ENCODE measurements at regions not wholly inside any gene's neighbourhood (a gene's known extent, or its start where the extent isn't known, plus 50 kb on each side); places are given as distances from the start of the nearest gene placed in this dataset.
"Not testable (repeated sequence)": the region's sequence is repeated elsewhere in the genome, so short reads cannot be mapped to it uniquely, and the experiment has no call there.

- no peak overlapping the region for H3K4me3 ChIP-seq
- H4K20me1 ChIP-seq, result no peaks in the 10 kb centered on the region
- no peaks in the 10 kb centered on the region; the same call in 1 of the 2 replicates for H3K9me3 ChIP-seq
- H3K36me3 ChIP-seq, result no peaks in the 10 kb centered on the region
- H3K4me1 ChIP-seq, result no peaks in the 10 kb centered on the region
- no peak for TF ChIP-seq Cebpa-rat (IDR thresholded peaks at IDR 0.05)
- no peak overlapping the region for H3K27ac ChIP-seq
- H3K27me3 ChIP-seq, result no peaks in the 10 kb centered on the region
- H3K4me2 ChIP-seq, result no peak overlapping the region
- no peak overlapping the region for H3K9ac ChIP-seq
Observed at GRCh38 chr12:83954071-83954789, 958.4 kb downstream of the SLC6A15 start.

- no peaks in the 10 kb centered on the region for H4K20me1 ChIP-seq
- no peaks in the 10 kb centered on the region; the same call in 1 of the 2 replicates for H3K9me3 ChIP-seq
- no peaks in the 10 kb centered on the region for H3K4me1 ChIP-seq
- H3K4me3 ChIP-seq, result no peak overlapping the region
- TF ChIP-seq Cebpa-rat (IDR thresholded peaks at IDR 0.05), result no peak
- H3K27ac ChIP-seq, result no peak overlapping the region
- no peaks in the 10 kb centered on the region for H3K27me3 ChIP-seq
- no peak overlapping the region for H3K4me2 ChIP-seq
- no peaks in the 10 kb centered on the region for H3K36me3 ChIP-seq
- no peak overlapping the region for H3K9ac ChIP-seq
Observed at GRCh38 chr12:83945871-83946270, 966.7 kb downstream of the SLC6A15 start.

- H3K27me3 ChIP-seq, result no peaks in the 10 kb centered on the region
- no peak overlapping the region for H3K4me2 ChIP-seq
- no peak for TF ChIP-seq Cebpa-rat (IDR thresholded peaks at IDR 0.05)
- no peaks in the 10 kb centered on the region for H3K9me3 ChIP-seq
- H4K20me1 ChIP-seq, result no peaks in the 10 kb centered on the region
- no peaks in the 10 kb centered on the region for H3K36me3 ChIP-seq
- no peaks in the 10 kb centered on the region for H3K4me1 ChIP-seq
- no peak overlapping the region for H3K9ac ChIP-seq
- H3K27ac ChIP-seq, result no peak overlapping the region
- H3K4me3 ChIP-seq, result no peak overlapping the region
Observed at GRCh38 chr12:83939718-83940117, 972.9 kb downstream of the SLC6A15 start.

- TF ChIP-seq Cebpa-rat (IDR thresholded peaks at IDR 0.05), result no peak
- Histone ChIP-seq H3K4me3 (no peak overlapping the region), H4K20me1 (no peaks in the 10 kb centered on the region), H3K9ac (no peak overlapping the region), H3K4me2 (no peak overlapping the region), H3K9me3 (no peaks in the 10 kb centered on the region), H3K27me3 (no peaks in the 10 kb centered on the region), H3K36me3 (no peaks in the 10 kb centered on the region), H3K4me1 (no peaks in the 10 kb centered on the region), H3K27ac (no peak overlapping the region)
Observed at GRCh38 chr12:83933615-83934014, 979.0 kb downstream of the SLC6A15 start.

DNA sequence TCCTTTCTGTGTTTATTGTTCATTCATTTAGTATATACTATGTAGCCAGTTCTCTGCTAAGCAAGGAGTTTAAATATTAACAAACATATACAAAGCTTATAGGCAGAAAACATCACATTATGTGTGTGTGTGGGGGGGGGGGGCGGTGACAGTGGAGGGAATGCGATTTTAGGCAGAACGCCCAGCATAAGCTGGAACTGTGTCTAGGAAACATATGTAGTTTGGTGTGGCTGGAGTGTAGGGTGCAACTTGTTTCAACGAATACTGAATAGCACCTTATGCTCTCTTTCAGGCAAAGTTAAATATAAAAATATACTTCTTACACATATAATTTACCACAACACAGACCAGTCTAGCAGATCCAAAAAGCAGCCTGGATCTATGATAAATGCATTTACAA is 980.6 kb downstream of the SLC6A15 start:
- H3K4me1 ChIP-seq, result no peaks in the 10 kb centered on the region
- H4K20me1 ChIP-seq, result no peaks in the 10 kb centered on the region
- H3K4me3 ChIP-seq, result no peak overlapping the region
- TF ChIP-seq Cebpa-rat (IDR thresholded peaks at IDR 0.05), result no peak
- H3K9me3 ChIP-seq, result no peaks in the 10 kb centered on the region
- no peak overlapping the region for H3K4me2 ChIP-seq
- H3K27ac ChIP-seq, result no peak overlapping the region
- H3K36me3 ChIP-seq, result no peaks in the 10 kb centered on the region
- no peaks in the 10 kb centered on the region for H3K27me3 ChIP-seq
- H3K9ac ChIP-seq, result no peak overlapping the region

- Histone ChIP-seq H3K27me3 (no peaks in the 10 kb centered on the region), H4K20me1 (no peaks in the 10 kb centered on the region), H3K9me3 (no peaks in the 10 kb centered on the region), H3K27ac (no peak overlapping the region), H3K4me1 (no peaks in the 10 kb centered on the region), H3K36me3 (no peaks in the 10 kb centered on the region), H3K9ac (no peak overlapping the region), H3K4me3 (no peak overlapping the region), H3K4me2 (no peak overlapping the region)
- TF ChIP-seq Cebpa-rat (IDR thresholded peaks at IDR 0.05), result no peak
Observed at GRCh38 chr12:83931451-83931850, 981.1 kb downstream of the SLC6A15 start.

GRCh38 chr12:83929792-83930191 is 982.8 kb downstream of the SLC6A15 start:
- H4K20me1 ChIP-seq, H3K4me3 ChIP-seq, H3K9ac ChIP-seq, H3K9me3 ChIP-seq, H3K27ac ChIP-seq, H3K36me3 ChIP-seq, H3K4me2 ChIP-seq, H3K27me3 ChIP-seq, H3K4me1 ChIP-seq: not testable (repeated sequence)

GRCh38 chr12:83920821-83921547 is 991.6 kb downstream of the SLC6A15 start:
- H3K27ac ChIP-seq, result no peak overlapping the region
- H3K4me2 ChIP-seq, result no peak overlapping the region
- no peaks in the 10 kb centered on the region for H3K36me3 ChIP-seq

DNA sequence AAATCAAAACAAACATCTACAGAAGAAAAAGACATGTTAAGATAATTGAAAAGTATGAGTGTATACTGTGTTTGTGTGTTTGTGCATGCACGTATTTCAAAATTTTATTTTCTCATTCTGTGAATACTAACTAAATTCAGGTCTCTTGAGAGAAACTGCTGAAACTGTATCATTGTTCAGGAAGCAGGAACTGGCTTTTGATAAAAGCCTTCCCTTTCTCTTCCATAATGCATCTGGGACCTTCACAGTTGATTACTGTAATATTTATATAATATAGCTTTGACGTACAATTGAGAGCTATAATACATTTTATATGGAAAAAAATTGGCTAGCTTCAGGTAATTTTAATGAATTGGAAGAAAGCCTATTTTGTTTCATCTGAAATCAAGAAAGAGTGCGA is 993.5 kb downstream of the SLC6A15 start:
- Histone ChIP-seq H3K27me3 (no peaks in the 10 kb centered on the region), H3K4me3 (no peak overlapping the region), H3K4me2 (no peak overlapping the region), H3K9ac (no peak overlapping the region), H3K36me3 (no peaks in the 10 kb centered on the region), H3K4me1 (no peaks in the 10 kb centered on the region), H3K9me3 (no peaks in the 10 kb centered on the region), H3K27ac (no peak overlapping the region), H4K20me1 (no peaks in the 10 kb centered on the region)
- no peak for TF ChIP-seq Cebpa-rat (IDR thresholded peaks at IDR 0.05)

More at GRCh38 chr12:83920821-83921547, 991.6 kb downstream of the SLC6A15 start:
- Histone ChIP-seq H4K20me1 (no peaks in the 10 kb centered on the region), H3K9me3 (no peaks in the 10 kb centered on the region), H3K9ac (no peak overlapping the region), H3K4me3 (no peak overlapping the region), H3K27me3 (no peaks in the 10 kb centered on the region), H3K4me1 (no peaks in the 10 kb centered on the region)
- no peak for TF ChIP-seq Cebpa-rat (IDR thresholded peaks at IDR 0.05)

DNA sequence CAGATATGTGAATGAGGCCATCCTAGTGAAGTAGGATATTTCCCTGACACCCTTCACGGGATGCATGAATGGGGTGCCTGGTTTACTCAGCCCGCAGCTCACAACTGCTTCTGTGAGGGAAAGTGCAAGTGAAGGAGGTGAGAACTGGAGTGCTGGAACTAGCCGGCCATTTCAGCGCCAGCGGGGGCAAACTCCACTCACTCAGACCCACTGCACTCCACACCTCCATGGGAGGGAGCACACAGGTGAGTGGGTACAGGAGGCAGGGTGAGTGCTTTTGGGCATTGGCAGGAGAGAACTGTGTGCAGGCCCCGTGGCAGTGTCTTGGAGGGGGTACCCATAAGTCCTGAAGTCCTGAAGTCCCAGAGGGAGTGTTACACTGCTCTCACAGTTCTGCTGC is 1008.4 kb downstream of the SLC6A15 start:
- H3K9ac ChIP-seq, result no peak overlapping the region
- no peaks in the 10 kb centered on the region for H3K9me3 ChIP-seq
- no peak for TF ChIP-seq Cebpa-rat (IDR thresholded peaks at IDR 0.05)
- H3K4me3 ChIP-seq, result no peak overlapping the region
- no peaks in the 10 kb centered on the region for H3K27me3 ChIP-seq
- H4K20me1 ChIP-seq, result no peaks in the 10 kb centered on the region
- no peaks in the 10 kb centered on the region for H3K4me1 ChIP-seq
- H3K36me3 ChIP-seq, result no peaks in the 10 kb centered on the region
- H3K4me2 ChIP-seq, result no peak overlapping the region
- H3K27ac ChIP-seq, result no peak overlapping the region
